OCI-LY1 (cell line): ENCODE measurements at regions not wholly inside any gene's neighbourhood (a gene's known extent, or its start where the extent isn't known, plus 50 kb on each side); places are given as distances from the start of the nearest gene placed in this dataset.

Experiments
- H2AFZ ChIP-seq: fragments of 200-600 bp; sonication (generic), shearing (Covaris generic); 2 replicates; pipeline ENCODE4 v1.6.0; 2014; ENCODE audit warnings: antibody characterized with exemption, mild to moderate bottlenecking, low read length
- H3F3A ChIP-seq: fragments of 200-600 bp; sonication (generic), shearing (Covaris generic); 2 replicates; pipeline ENCODE4 v1.6.0; 2014; ENCODE audit warnings: mild to moderate bottlenecking, antibody characterized with exemption, low read length, moderate library complexity; ENCODE audit not compliant: insufficient read depth
- H3K27ac ChIP-seq: fragments of 200-600 bp; sonication (generic); 2 replicates; pipeline ENCODE4 v1.5.1; 2014; ENCODE audit warnings: low read length, mixed run types, mild to moderate bottlenecking, low read depth; ENCODE audit not compliant: poor library complexity, severe bottlenecking
- H3K27me3 ChIP-seq: fragments of 200-600 bp; sonication (generic); 2 replicates; pipeline ENCODE4 v1.6.0; 2014; ENCODE audit warnings: antibody characterized with exemption, mild to moderate bottlenecking, low read length, moderate library complexity; ENCODE audit not compliant: insufficient read depth
- H3K36me3 ChIP-seq: fragments of 200-600 bp; sonication (generic); 2 replicates; pipeline ENCODE4 v1.6.1; 2014; ENCODE audit warnings: mild to moderate bottlenecking, antibody characterized with exemption, low read length, moderate library complexity, mixed read lengths; ENCODE audit not compliant: insufficient read depth
- H3K4me1 ChIP-seq: fragments of 200-600 bp; sonication (generic); 2 replicates; pipeline ENCODE4 v1.5.1; 2014; ENCODE audit warnings: mild to moderate bottlenecking, low read length, moderate library complexity; ENCODE audit not compliant: insufficient read depth, severe bottlenecking
- H3K4me2 ChIP-seq: fragments of 200-600 bp; sonication (generic), shearing (Covaris generic); 2 replicates; pipeline ENCODE4 v1.6.1; 2014; ENCODE audit warnings: low read length
- H3K4me3 ChIP-seq: fragments of 200-600 bp; sonication (generic); 2 replicates; pipeline ENCODE4 v1.5.1; 2014; ENCODE audit warnings: low read length, low read depth, mild to moderate bottlenecking, mixed read lengths; ENCODE audit not compliant: poor library complexity, severe bottlenecking
- H3K79me2 ChIP-seq: fragments of 200-600 bp; shearing (Covaris generic); 2 replicates; pipeline ENCODE4 v1.6.1; 2016; ENCODE audit warnings: mixed run types, low read length, mixed read lengths; ENCODE audit not compliant: insufficient read depth
- H3K9ac ChIP-seq: fragments of 200-600 bp; sonication (generic), shearing (Covaris generic); 2 replicates; pipeline ENCODE4 v1.6.1; 2014; ENCODE audit warnings: mild to moderate bottlenecking, low read length, mixed read lengths
- H3K9me2 ChIP-seq: fragments of 200-600 bp; sonication (generic), shearing (Covaris generic); 2 replicates; pipeline ENCODE4 v1.6.1; 2014; ENCODE audit warnings: low read depth, mild to moderate bottlenecking, low read length, mixed read lengths
- H3K9me3 ChIP-seq: fragments of 200-600 bp; shearing (Covaris generic); 2 replicates; pipeline ENCODE4 v1.6.1; 2014; ENCODE audit warnings: low read length, mixed read lengths
- H4K20me1 ChIP-seq: fragments of 200-600 bp; sonication (generic), shearing (Covaris generic); 2 replicates; pipeline ENCODE4 v1.6.0; 2016; ENCODE audit warnings: mild to moderate bottlenecking, low read length; ENCODE audit not compliant: insufficient read depth
- CTCF ChIP-seq: fragments of 200-600 bp; sonication (generic), shearing (Covaris generic); IDR thresholded peaks from 2 replicates; pipeline ENCODE4 v1.5.1; 2017; ENCODE audit warnings: mild to moderate bottlenecking, antibody characterized with exemption, low read length, moderate library complexity, mixed read lengths
- EZH2 ChIP-seq: fragments of 200-600 bp; sonication (generic), shearing (Covaris generic); IDR thresholded peaks from 2 replicates; pipeline ENCODE4 v1.8.0; 2017; ENCODE audit warnings: borderline replicate concordance, mixed run types, mild to moderate bottlenecking, antibody characterized with exemption, low read length, moderate library complexity, mixed read lengths

DNA sequence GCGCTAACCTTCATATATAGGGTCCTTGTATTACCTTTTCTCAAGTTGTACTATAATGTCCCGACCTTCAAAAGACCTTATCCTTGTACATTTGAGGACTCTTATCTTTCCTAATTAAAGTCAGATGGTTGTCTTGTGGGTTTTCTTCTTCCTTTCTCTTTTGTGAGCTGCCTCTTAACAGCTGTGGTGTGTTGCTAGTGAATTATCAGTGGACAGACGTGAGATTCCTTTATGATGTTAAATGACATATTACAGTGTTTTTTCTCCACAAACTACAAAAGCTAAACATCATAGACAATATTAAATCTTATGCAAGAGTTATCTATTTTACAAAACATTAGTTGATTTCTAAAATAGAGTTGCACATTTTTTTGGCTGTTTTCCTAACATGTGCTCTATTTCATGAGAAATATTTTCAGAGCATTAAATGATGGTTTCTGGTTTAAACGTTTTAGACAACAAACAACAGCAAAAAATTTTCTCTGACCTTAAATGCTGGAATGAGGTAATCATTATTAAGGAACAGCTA is 272.2 kb upstream of the NPVF start:
- TF ChIP-seq EZH2 = no peak
- no peak for TF ChIP-seq CTCF
- Histone ChIP-seq H3K27me3 (no peaks in the 10 kb centered on the region), H3K9me3 (no peaks in the 10 kb centered on the region), H3K36me3 (no peaks in the 10 kb centered on the region), H3K9ac (no peak overlapping the region), H3K79me2 (no peaks in the 10 kb centered on the region), H3K4me1 (peaks cover 10% of the 10 kb centered on the region), H2AFZ (no peak overlapping the region), H3K9me2 (no peaks in the 10 kb centered on the region), H3K27ac (no peak overlapping the region), H3F3A (no peaks in the 10 kb centered on the region), H4K20me1 (no peaks in the 10 kb centered on the region), H3K4me3 (no peak overlapping the region), H3K4me2 (no peak overlapping the region)

DNA sequence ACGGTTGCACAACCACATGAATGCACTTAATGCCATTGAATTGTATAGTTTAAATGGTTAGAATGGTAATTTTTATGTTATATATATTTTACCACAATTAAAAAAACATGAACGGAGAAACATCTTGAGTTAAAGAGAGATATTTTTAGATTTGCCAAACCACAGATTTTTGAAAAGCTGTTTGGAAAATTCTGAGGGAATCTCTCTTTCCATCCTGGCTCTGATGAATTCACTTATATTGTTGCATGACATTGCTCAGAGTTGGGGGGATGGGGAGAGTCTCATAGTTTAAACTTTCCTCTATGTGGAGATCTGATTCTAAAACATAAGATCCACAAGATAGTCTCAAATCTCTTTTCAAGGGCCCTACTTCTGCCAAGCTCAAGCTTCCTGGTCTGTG is 275.0 kb upstream of the NPVF start:
- Histone ChIP-seq H3K79me2 (no peaks in the 10 kb centered on the region), H4K20me1 (no peaks in the 10 kb centered on the region), H3K4me3 (no peak overlapping the region), H3K36me3 (no peaks in the 10 kb centered on the region), H3K9ac (no peak overlapping the region), H3K4me2 (no peak overlapping the region), H3K27me3 (no peaks in the 10 kb centered on the region), H3F3A (no peaks in the 10 kb centered on the region), H3K27ac (no peak overlapping the region), H3K4me1 (no peaks in the 10 kb centered on the region), H3K9me2 (no peaks in the 10 kb centered on the region), H2AFZ (no peak overlapping the region), H3K9me3 (no peaks in the 10 kb centered on the region)
- TF ChIP-seq CTCF (no peak), EZH2 (no peak)

- TF ChIP-seq CTCF (no peak), EZH2 (no peak)
Observed at GRCh38 chr7:25512061-25512687, 283.9 kb upstream of the NPVF start.

More at GRCh38 chr7:25512061-25512687, 283.9 kb upstream of the NPVF start:
- Histone ChIP-seq H3K4me1 (no peaks in the 10 kb centered on the region), H3K79me2 (no peaks in the 10 kb centered on the region), H3K9me3 (0 out of 2 replicates have a peak, but pooled peaks cover 3% of the 10 kb centered on the region), H3K9ac (no peak overlapping the region), H3K9me2 (no peaks in the 10 kb centered on the region), H3K36me3 (no peaks in the 10 kb centered on the region), H3K4me2 (no peak overlapping the region), H3K27ac (no peak overlapping the region), H3K4me3 (no peak overlapping the region), H2AFZ (no peak overlapping the region), H4K20me1 (no peaks in the 10 kb centered on the region), H3K27me3 (no peaks in the 10 kb centered on the region), H3F3A (no peaks in the 10 kb centered on the region)
